Testis (tissue), 2 donors: ENCODE measurements at regions not wholly inside any gene's neighbourhood (a gene's known extent, or its start where the extent isn't known, plus 50 kb on each side); places are given as distances from the start of the nearest gene placed in this dataset.
A peak's percentile ranks its signal among the peaks of the same experiment; 100 is the strongest.

Experiments
- DNase-seq: peaks from one replicate; pipeline ENCODE4 v3.0.0-alpha.2; 2019
- H3K27ac ChIP-seq, 2 donors: fragments of 200-600 bp; sonication (generic); one replicate each; pipeline ENCODE4 v1.5.1; 2019
- H3K27me3 ChIP-seq: fragments of 200-600 bp; sonication (generic); one replicate; pipeline ENCODE4 v1.5.1; 2019
- H3K36me3 ChIP-seq: fragments of 200-600 bp; sonication (generic); one replicate; pipeline ENCODE4 v1.5.1; 2017; ENCODE audit warnings: low read depth; ENCODE audit errors: missing control alignments
- H3K4me1 ChIP-seq: fragments of 200-600 bp; sonication (generic); one replicate; pipeline ENCODE4 v1.5.1; 2019
- H3K4me3 ChIP-seq, 2 donors: fragments of 200-600 bp; sonication (generic); one replicate each; pipeline ENCODE4 v1.5.1; 2017 to 2019
- H3K9me3 ChIP-seq: fragments of 200-600 bp; sonication (generic); one replicate; pipeline ENCODE4 v1.5.1; 2017
- CTCF ChIP-seq, 3 experiments: fragments of 450-650 bp in 2 of 3; fragments of 200-600 bp in 1 of 3; sonication (generic) in 1 of 3; IDR thresholded peaks; one replicate each; pipeline ENCODE4 v1.5.1; 2016 to 2019; ENCODE audit warnings: antibody characterized with exemption in 3 of 3, mild to moderate bottlenecking in 2 of 3, moderate library complexity in 1 of 3
- POLR2A ChIP-seq: fragments of 450-650 bp; IDR thresholded peaks from one replicate; pipeline ENCODE4 v1.6.1; 2017; ENCODE audit warnings: antibody characterized with exemption, mild to moderate bottlenecking, moderate library complexity
- WGBS, 2 donors: methylation state at CpG; one replicate each; pipeline ENCODE4 v1.1.5; 2018; 5-methylcytosine and 5-hydroxymethylcytosine counted together
- intact Hi-C: fragments of 100-400 bp; cut with DNase I; formaldehyde crosslinking; loops from one replicate; pipeline ENCODE4 v1.15.1; 2023; ENCODE audit warnings: low total_unique reads

GRCh38 chr10:44788147-44789129 is 122.7 kb upstream of the TMEM72 start:
- intact Hi-C loops: no loop called here
- no peak for DNase-seq
- Histone ChIP-seq H3K27me3 (no peaks in the 10 kb centered on the region), H3K4me1 (peaks cover 15% of the 10 kb centered on the region), H3K36me3 (no peaks in the 10 kb centered on the region), H3K9me3 (no peaks in the 10 kb centered on the region), H3K27ac (no peak overlapping the region), H3K4me3 (no peak overlapping the region)
- TF ChIP-seq POLR2A (no peak), CTCF (IDR thresholded peaks at IDR 0.05) (no peak)
- 75 to 82% methylated on average over 12 of the region's 12 CpGs for WGBS, 2 donors

- no peaks in the 10 kb centered on the region for H3K27me3 ChIP-seq
- no peak for DNase-seq
- TF ChIP-seq POLR2A: no peak
- no peak for TF ChIP-seq CTCF (IDR thresholded peaks at IDR 0.05)
- intact Hi-C loops: no loop called here
- H3K27ac ChIP-seq: no peak overlapping the region
- no peaks in the 10 kb centered on the region for H3K36me3 ChIP-seq
- H3K4me1 ChIP-seq: peaks cover 6% of the 10 kb centered on the region
- 41 to 49% methylated on average over 5 of the region's 5 CpGs for WGBS, 2 donors
- H3K4me3 ChIP-seq: no peak overlapping the region
- H3K9me3 ChIP-seq: no peaks in the 10 kb centered on the region
Measured at GRCh38 chr10:44792119-44792775, 118.9 kb upstream of the TMEM72 start.

GRCh38 chr10:44799966-44800365 is 111.2 kb upstream of the TMEM72 start:
- Histone ChIP-seq H3K36me3 (no peaks in the 10 kb centered on the region), H3K27ac (no peak overlapping the region), H3K4me1 (no peaks in the 10 kb centered on the region), H3K9me3 (no peaks in the 10 kb centered on the region), H3K27me3 (no peaks in the 10 kb centered on the region), H3K4me3 (no peak overlapping the region)
- WGBS, 2 donors: 71 to 72% methylated on average over 2 of the region's 2 CpGs
- intact Hi-C loops: no loop called here
- TF ChIP-seq CTCF (IDR thresholded peaks at IDR 0.05): no peak
- TF ChIP-seq POLR2A: no peak
- no peak for DNase-seq

- Histone ChIP-seq H3K4me3 (no peak overlapping the region), H3K27ac (no peak overlapping the region), H3K9me3 (no peaks in the 10 kb centered on the region), H3K36me3 (no peaks in the 10 kb centered on the region), H3K27me3 (no peaks in the 10 kb centered on the region), H3K4me1 (no peaks in the 10 kb centered on the region)
- peak; percentile 89 for DNase-seq
- TF ChIP-seq CTCF (IDR thresholded peaks at IDR 0.05): no peak
- no peak for TF ChIP-seq POLR2A
- 67 to 73% methylated on average over 6 of the region's 6 CpGs for WGBS, 2 donors
- intact Hi-C loops: no loop called here
Measured at GRCh38 chr10:44801383-44802327, 109.5 kb upstream of the TMEM72 start.
